ENCODE measurements at regions not wholly inside any gene's neighbourhood (a gene's known extent, or its start where the extent isn't known, plus 50 kb on each side); places are given as distances from the start of the nearest gene placed in this dataset.

DNA sequence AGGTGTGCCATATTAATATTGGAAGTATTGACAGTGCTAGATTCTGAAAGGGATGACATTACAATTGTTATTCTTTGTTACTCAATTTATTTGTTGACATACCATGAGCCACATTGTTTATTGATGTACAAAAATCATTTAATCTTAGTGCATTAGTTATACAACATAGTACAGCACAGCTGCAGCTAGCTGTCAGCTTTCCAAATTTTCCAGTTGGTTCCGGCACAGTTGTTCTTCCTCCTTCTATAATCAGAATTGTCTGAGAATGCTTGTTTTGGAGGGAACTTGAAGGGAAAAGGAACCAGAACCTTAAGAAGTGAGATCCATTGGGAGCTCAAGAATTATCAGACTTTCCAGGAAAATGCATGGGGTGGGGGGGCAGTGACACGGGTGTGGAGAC lies 281.4 kb downstream of the ZIC3 start:
- FAIRE-seq, result no peak
- no peak overlapping the region for H3K4me3 ChIP-seq (ENCODE audit: extremely low read depth in 1 of 4, insufficient read depth in 2 of 4, low read depth in 3 of 4, low read length in 4 of 4)
- no peaks in the 10 kb centered on the region for H3K23me2 ChIP-seq (ENCODE audit: low read depth, low read length)
- H3K27me3 ChIP-seq (replicated peaks in 1 of 4; ENCODE audit: control insufficient read depth in 3 of 4, extremely low read depth in 1 of 4, insufficient read depth in 3 of 4, low read length in 3 of 4), result no peaks in the 10 kb centered on the region
- H4K91ac ChIP-seq (replicated peaks; ENCODE audit: insufficient read length, low read length), result no peak overlapping the region
- H3K14ac ChIP-seq (ENCODE audit: insufficient read length), result no peak overlapping the region
- H4K5ac ChIP-seq (ENCODE audit: insufficient read length, low read depth, low read length), result no peak overlapping the region
- WGBS, 2 experiments (ENCODE audit: extremely low coverage in 1 of 2, insufficient coverage in 1 of 2, insufficient read length in 1 of 2, insufficient replicate concordance in 2 of 2, low coverage in 1 of 2, low lambda C conversion rate in 2 of 2, missing lambda C conversion rate in 1 of 2), result 73% methylated on average over 2 of the region's 2 CpGs; no CpG with 5 or more reads in 1 of the 2 experiments
- no peak overlapping the region for H3K18ac ChIP-seq (ENCODE audit: extremely low read depth, low read length)
- H3K9ac ChIP-seq (replicated peaks in 1 of 4; ENCODE audit: extremely low read depth in 1 of 4, low read depth in 3 of 4, low read length in 3 of 4), result no peak overlapping the region
- CTCF ChIA-PET (ENCODE audit: partially characterized antibody), result no interaction called here
- H3K79me1 ChIP-seq (ENCODE audit: low read depth, low read length), result no peaks in the 10 kb centered on the region
- no peak overlapping the region for H3K4me2 ChIP-seq (ENCODE audit: insufficient read depth in 1 of 2, low read depth in 2 of 2, low read length in 2 of 2)
- no peak overlapping the region for H2BK15ac ChIP-seq (ENCODE audit: low read length)
- H3K27ac ChIP-seq (ENCODE audit: low read depth, low read length), result no peak overlapping the region
- no peak overlapping the region for H3K4ac ChIP-seq (replicated peaks; ENCODE audit: insufficient read length, low read depth, low read length)
- H3K4me1 ChIP-seq (replicated peaks in 1 of 4; ENCODE audit: control insufficient read depth in 3 of 4, insufficient read depth in 4 of 4, low read length in 3 of 4), result peaks cover 0 to 10% (median 2%) of the 10 kb centered on the region in 4 experiments; a peak in 2 of 7 replicates
- H4K20me1 ChIP-seq (replicated peaks in 1 of 2; ENCODE audit: control insufficient read depth in 1 of 2, insufficient read depth in 2 of 2, low read length in 2 of 2), result no peaks in the 10 kb centered on the region
- H2AK5ac ChIP-seq (ENCODE audit: low read depth, low read length), result no peak overlapping the region
- H3K79me2 ChIP-seq (ENCODE audit: control insufficient read depth in 1 of 2, insufficient read depth in 2 of 2, low read length in 2 of 2), result no peaks in the 10 kb centered on the region
- H4K8ac ChIP-seq (ENCODE audit: extremely low read depth, insufficient read depth, low read length), result no peak overlapping the region
- DNase-seq (ENCODE audit: low read depth in 1 of 2, low spot score in 2 of 2), result no peak
- H3K23ac ChIP-seq (ENCODE audit: insufficient read length), result no peak overlapping the region
- H3K9me3 ChIP-seq (ENCODE audit: insufficient read depth in 2 of 2, low read depth in 1 of 2, low read length in 1 of 2), result no peaks in the 10 kb centered on the region
- no peak overlapping the region for H2BK20ac ChIP-seq (ENCODE audit: low read length)
- no peak overlapping the region for H3K56ac ChIP-seq (replicated peaks; ENCODE audit: insufficient read length, low read depth, low read length)
- no peaks in the 10 kb centered on the region for H3K36me3 ChIP-seq (ENCODE audit: control insufficient read depth in 2 of 4, insufficient read depth in 4 of 4, low read length in 3 of 4)
- no peak overlapping the region for H2AFZ ChIP-seq (ENCODE audit: low read length)
- no peak overlapping the region for H2BK120ac ChIP-seq (replicated peaks; ENCODE audit: low read depth, low read length)
- POLR2A ChIA-PET (ENCODE audit: partially characterized antibody), result interaction anchor here (0.7 kb wide), 1 partner anchor 272 kb away, joined by 3 read pairs; no protein-coding TSS in a partner anchor
- no peak overlapping the region for H2BK12ac ChIP-seq (ENCODE audit: low read depth, low read length)
- H2BK5ac ChIP-seq (ENCODE audit: low read depth, low read length), result no peak overlapping the region; the same call in 1 of the 2 replicates
- TF ChIP-seq, protein P1, sequence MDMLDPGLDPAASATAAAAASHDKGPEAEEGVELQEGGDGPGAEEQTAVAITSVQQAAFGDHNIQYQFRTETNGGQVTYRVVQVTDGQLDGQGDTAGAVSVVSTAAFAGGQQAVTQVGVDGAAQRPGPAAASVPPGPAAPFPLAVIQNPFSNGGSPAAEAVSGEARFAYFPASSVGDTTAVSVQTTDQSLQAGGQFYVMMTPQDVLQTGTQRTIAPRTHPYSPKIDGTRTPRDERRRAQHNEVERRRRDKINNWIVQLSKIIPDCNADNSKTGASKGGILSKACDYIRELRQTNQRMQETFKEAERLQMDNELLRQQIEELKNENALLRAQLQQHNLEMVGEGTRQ (IDR thresholded peaks at IDR 0.05; ENCODE audit: low read length), result no peak
- TF ChIP-seq CBX5 (IDR thresholded peaks at IDR 0.05; ENCODE audit: low read depth, low read length) (no peak), CHD1 (IDR thresholded peaks at IDR 0.05; ENCODE audit: low read depth, low read length) (no peak), HDAC2 (IDR thresholded peaks at IDR 0.05; ENCODE audit: borderline replicate concordance in 1 of 2, low read depth in 2 of 2, low read length in 2 of 2) (no peak), JUN (IDR thresholded peaks at IDR 0.05; ENCODE audit: low read depth, low read length) (no peak), JUND (IDR thresholded peaks at IDR 0.05; ENCODE audit: low read length) (no peak), SIRT6 (IDR thresholded peaks at IDR 0.05; ENCODE audit: low read length) (no peak), KDM4A (IDR thresholded peaks at IDR 0.05; ENCODE audit: low read depth, low read length, severe bottlenecking) (no peak), CEBPB (IDR thresholded peaks at IDR 0.05; ENCODE audit: low read depth, low read length) (no peak), SP2 (IDR thresholded peaks at IDR 0.05; ENCODE audit: low read length) (no peak)
- TF ChIP-seq, protein P2, sequence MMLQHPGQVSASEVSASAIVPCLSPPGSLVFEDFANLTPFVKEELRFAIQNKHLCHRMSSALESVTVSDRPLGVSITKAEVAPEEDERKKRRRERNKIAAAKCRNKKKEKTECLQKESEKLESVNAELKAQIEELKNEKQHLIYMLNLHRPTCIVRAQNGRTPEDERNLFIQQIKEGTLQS (IDR thresholded peaks at IDR 0.05; ENCODE audit: insufficient read depth, low read depth, low read length), result no peak
